ENCODE measurements at regions not wholly inside any gene's neighbourhood (a gene's known extent, or its start where the extent isn't known, plus 50 kb on each side); places are given as distances from the start of the nearest gene placed in this dataset.

DNA sequence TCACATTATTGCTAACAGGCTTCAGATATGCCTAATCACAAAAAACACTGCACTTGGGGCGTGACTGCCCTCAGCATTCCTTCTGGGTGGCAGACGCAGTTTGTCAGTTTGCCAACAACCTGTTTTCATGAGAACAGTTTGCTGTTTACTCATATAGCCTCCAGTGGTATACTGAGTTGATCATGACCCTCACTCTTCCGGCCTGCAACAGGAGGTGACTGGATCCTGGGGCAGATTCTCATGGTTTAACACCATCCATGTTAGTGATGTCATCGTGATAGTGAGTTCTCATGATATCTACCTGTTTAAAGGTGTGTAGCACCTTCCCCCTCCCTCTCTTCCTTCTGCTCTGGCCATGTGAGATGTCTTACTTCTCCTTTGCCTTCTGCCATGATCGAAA lies 555.2 kb downstream of the PLPP3 start:
- TF ChIP-seq, protein P1, sequence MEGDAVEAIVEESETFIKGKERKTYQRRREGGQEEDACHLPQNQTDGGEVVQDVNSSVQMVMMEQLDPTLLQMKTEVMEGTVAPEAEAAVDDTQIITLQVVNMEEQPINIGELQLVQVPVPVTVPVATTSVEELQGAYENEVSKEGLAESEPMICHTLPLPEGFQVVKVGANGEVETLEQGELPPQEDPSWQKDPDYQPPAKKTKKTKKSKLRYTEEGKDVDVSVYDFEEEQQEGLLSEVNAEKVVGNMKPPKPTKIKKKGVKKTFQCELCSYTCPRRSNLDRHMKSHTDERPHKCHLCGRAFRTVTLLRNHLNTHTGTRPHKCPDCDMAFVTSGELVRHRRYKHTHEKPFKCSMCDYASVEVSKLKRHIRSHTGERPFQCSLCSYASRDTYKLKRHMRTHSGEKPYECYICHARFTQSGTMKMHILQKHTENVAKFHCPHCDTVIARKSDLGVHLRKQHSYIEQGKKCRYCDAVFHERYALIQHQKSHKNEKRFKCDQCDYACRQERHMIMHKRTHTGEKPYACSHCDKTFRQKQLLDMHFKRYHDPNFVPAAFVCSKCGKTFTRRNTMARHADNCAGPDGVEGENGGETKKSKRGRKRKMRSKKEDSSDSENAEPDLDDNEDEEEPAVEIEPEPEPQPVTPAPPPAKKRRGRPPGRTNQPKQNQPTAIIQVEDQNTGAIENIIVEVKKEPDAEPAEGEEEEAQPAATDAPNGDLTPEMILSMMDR (conservative IDR thresholded peaks at IDR 0.05 in 1 of 2, IDR thresholded peaks at IDR 0.05 in 1 of 2; ENCODE audit: extremely low read depth in 1 of 2, insufficient read depth in 1 of 2, low read depth in 1 of 2, low read length in 2 of 2), result no peak
- no peak for TF ChIP-seq EZH2 (IDR thresholded peaks at IDR 0.05; ENCODE audit: borderline replicate concordance, low read length)

Measured in mammary epithelial cell (primary cell).